Thyroid gland (tissue), 4 donors: ENCODE measurements at regions not wholly inside any gene's neighbourhood (a gene's known extent, or its start where the extent isn't known, plus 50 kb on each side); places are given as distances from the start of the nearest gene placed in this dataset.

Source experiments
- POLR2A ChIP-seq, 2 donors: fragments of 450-650 bp; IDR thresholded peaks; one replicate each; pipeline ENCODE4 v1.6.1; 2017; ENCODE audit warnings: antibody characterized with exemption in 2 of 2, mild to moderate bottlenecking in 2 of 2, moderate library complexity in 1 of 2
- TF ChIP-seq, protein P1 (sequence below), 6 experiments: fragments of 200-600 bp in 3 of 6; fragments of 450-650 bp in 3 of 6; sonication (generic) in 3 of 6; IDR thresholded peaks; one replicate each; pipeline ENCODE4 v1.5.1; 2016 to 2019; ENCODE audit warnings: antibody characterized with exemption in 6 of 6, mild to moderate bottlenecking in 2 of 6, inconsistent platforms in 1 of 6, moderate library complexity in 1 of 6

GRCh38 chr9:3733039-3733408 lies 207.2 kb upstream of the RFX3 start:
- TF ChIP-seq, protein P1, sequence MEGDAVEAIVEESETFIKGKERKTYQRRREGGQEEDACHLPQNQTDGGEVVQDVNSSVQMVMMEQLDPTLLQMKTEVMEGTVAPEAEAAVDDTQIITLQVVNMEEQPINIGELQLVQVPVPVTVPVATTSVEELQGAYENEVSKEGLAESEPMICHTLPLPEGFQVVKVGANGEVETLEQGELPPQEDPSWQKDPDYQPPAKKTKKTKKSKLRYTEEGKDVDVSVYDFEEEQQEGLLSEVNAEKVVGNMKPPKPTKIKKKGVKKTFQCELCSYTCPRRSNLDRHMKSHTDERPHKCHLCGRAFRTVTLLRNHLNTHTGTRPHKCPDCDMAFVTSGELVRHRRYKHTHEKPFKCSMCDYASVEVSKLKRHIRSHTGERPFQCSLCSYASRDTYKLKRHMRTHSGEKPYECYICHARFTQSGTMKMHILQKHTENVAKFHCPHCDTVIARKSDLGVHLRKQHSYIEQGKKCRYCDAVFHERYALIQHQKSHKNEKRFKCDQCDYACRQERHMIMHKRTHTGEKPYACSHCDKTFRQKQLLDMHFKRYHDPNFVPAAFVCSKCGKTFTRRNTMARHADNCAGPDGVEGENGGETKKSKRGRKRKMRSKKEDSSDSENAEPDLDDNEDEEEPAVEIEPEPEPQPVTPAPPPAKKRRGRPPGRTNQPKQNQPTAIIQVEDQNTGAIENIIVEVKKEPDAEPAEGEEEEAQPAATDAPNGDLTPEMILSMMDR (IDR thresholded peaks at IDR 0.05), result no peak
- TF ChIP-seq POLR2A (IDR thresholded peaks at IDR 0.05), result no peak
